H1 (cell line): ENCODE measurements at regions not wholly inside any gene's neighbourhood (a gene's known extent, or its start where the extent isn't known, plus 50 kb on each side); places are given as distances from the start of the nearest gene placed in this dataset.

Source experiments
- CTCF ChIA-PET: fragments of 300-600 bp; sonication (Branson Sonifier 250); formaldehyde crosslinking; loops from one replicate; lab custom pipeline; 2021; ENCODE audit not compliant: partially characterized antibody; lab: Charles Lee
- POLR2A ChIA-PET: fragments of 300-600 bp; sonication (Branson Sonifier 250); formaldehyde crosslinking; loops from one replicate; lab custom pipeline; 2021; ENCODE audit warnings: inconsistent platforms; ENCODE audit not compliant: partially characterized antibody; lab: Charles Lee
- DNase-seq, 2 experiments: peaks; one replicate each; pipeline versions ENCODE4 v3.0.0 to v3.0.0-alpha.2; 2010 to 2022; ENCODE audit warnings: low spot score in 2 of 2, low read depth in 1 of 2, mixed read lengths in 1 of 2
- FAIRE-seq: peaks from 2 replicates; lab custom pipeline; 2011; peaks lifted over from hg19 to GRCh38; lab: Jason Lieb, UNC
- H2AFZ ChIP-seq: 2 replicates; pipeline ENCODE4 v1.8.1; 2012; ENCODE audit warnings: low read length, inconsistent platforms
- H2AK5ac ChIP-seq: 2 replicates; pipeline ENCODE4 v1.6.1; 2013; ENCODE audit warnings: low read depth, low read length
- H2BK120ac ChIP-seq: replicated peaks from 2 replicates; pipeline ENCODE3; 2013; ENCODE audit warnings: low read depth, low read length, inconsistent platforms
- H2BK12ac ChIP-seq: 2 replicates; pipeline ENCODE4 v1.6.1; 2013; ENCODE audit warnings: low read depth, low read length
- H2BK15ac ChIP-seq: 2 replicates; pipeline ENCODE4 v1.6.1; 2013; ENCODE audit warnings: low read length
- H2BK20ac ChIP-seq: 2 replicates; pipeline ENCODE4 v1.6.1; 2013; ENCODE audit warnings: low read length
- H2BK5ac ChIP-seq: 2 replicates; pipeline ENCODE4 v1.6.1; 2013; ENCODE audit warnings: low read depth, low read length
- H3K14ac ChIP-seq: 2 replicates; pipeline ENCODE4 v1.6.1; 2013; ENCODE audit warnings: inconsistent platforms; ENCODE audit not compliant: insufficient read length
- H3K18ac ChIP-seq: 2 replicates; pipeline ENCODE4 v1.6.1; 2013; ENCODE audit warnings: low read length; ENCODE audit errors: extremely low read depth
- H3K23ac ChIP-seq: 2 replicates; pipeline ENCODE4 v1.6.1; 2013; ENCODE audit warnings: inconsistent platforms; ENCODE audit not compliant: insufficient read length
- H3K23me2 ChIP-seq: 2 replicates; pipeline ENCODE4 v1.6.1; 2013; ENCODE audit warnings: low read depth, low read length
- H3K27ac ChIP-seq: 2 replicates; pipeline ENCODE4 v1.6.1; 2011; ENCODE audit warnings: low read depth, low read length, inconsistent platforms
- H3K27me3 ChIP-seq, 4 experiments: replicated peaks in 1 of 4; 1 replicate in 1 of 4; 2 replicates in 3 of 4; pipeline versions ENCODE4 v1.6.1 to v1.8.1; 2011 to 2013; ENCODE audit warnings: low read length in 3 of 4, mild to moderate bottlenecking in 3 of 4, inconsistent platforms in 2 of 4, mixed read lengths in 2 of 4, moderate library complexity in 1 of 4; ENCODE audit not compliant: control insufficient read depth in 3 of 4, insufficient read depth in 3 of 4; ENCODE audit errors: extremely low read depth in 1 of 4
- H3K36me3 ChIP-seq, 4 experiments: 2 replicates each; pipeline versions ENCODE4 v1.6.1 to v1.8.1; 2011 to 2013; ENCODE audit warnings: mild to moderate bottlenecking in 4 of 4, low read length in 3 of 4, moderate library complexity in 2 of 4, control low read depth in 1 of 4, inconsistent platforms in 1 of 4; ENCODE audit not compliant: insufficient read depth in 4 of 4, control insufficient read depth in 2 of 4
- H3K4ac ChIP-seq: replicated peaks from 2 replicates; pipeline ENCODE3; 2013; ENCODE audit warnings: low read length, low read depth, mixed read lengths, inconsistent platforms; ENCODE audit not compliant: insufficient read length
- H3K4me1 ChIP-seq, 4 experiments: replicated peaks in 1 of 4; 1 replicate in 1 of 4; 2 replicates in 3 of 4; pipeline versions ENCODE4 v1.6.1 to v1.8.1; 2011 to 2013; ENCODE audit warnings: low read length in 3 of 4, inconsistent platforms in 2 of 4, mixed read lengths in 1 of 4; ENCODE audit not compliant: insufficient read depth in 4 of 4, control insufficient read depth in 3 of 4
- H3K4me2 ChIP-seq, 2 experiments: 2 replicates each; pipeline versions ENCODE4 v1.6.1 to v1.8.1; 2011 to 2013; ENCODE audit warnings: low read depth in 2 of 2, low read length in 2 of 2, control low read depth in 1 of 2, inconsistent platforms in 1 of 2, mild to moderate bottlenecking in 1 of 2; ENCODE audit not compliant: insufficient read depth in 1 of 2
- H3K4me3 ChIP-seq, 4 experiments: fragments of 200-600, 300-600 bp in 1 of 4; sonication (generic), shearing (Covaris generic), sonication (Bioruptor Twin) in 1 of 4; 2 replicates each; pipeline versions ENCODE4 v1.5.1 to v1.8.1; 2011 to 2016; ENCODE audit warnings: low read length in 4 of 4, low read depth in 3 of 4, control low read depth in 2 of 4, inconsistent platforms in 2 of 4, mild to moderate bottlenecking in 2 of 4, mixed read lengths in 1 of 4, moderate library complexity in 1 of 4; ENCODE audit not compliant: insufficient read depth in 2 of 4; ENCODE audit errors: extremely low read depth in 1 of 4
- H3K56ac ChIP-seq: replicated peaks from 2 replicates; pipeline ENCODE3; 2013; ENCODE audit warnings: low read depth, mild to moderate bottlenecking, mixed read lengths, low read length, inconsistent platforms; ENCODE audit not compliant: insufficient read length
- H3K79me1 ChIP-seq: 2 replicates; pipeline ENCODE4 v1.6.1; 2013; ENCODE audit warnings: low read depth, low read length, control low read depth
- H3K79me2 ChIP-seq, 2 experiments: 2 replicates each; pipeline versions ENCODE4 v1.6.1 to v1.8.1; 2012 to 2013; ENCODE audit warnings: low read length in 2 of 2, mild to moderate bottlenecking in 2 of 2, inconsistent platforms in 1 of 2; ENCODE audit not compliant: insufficient read depth in 2 of 2, control insufficient read depth in 1 of 2
- H3K9ac ChIP-seq, 4 experiments: replicated peaks in 1 of 4; 1 replicate in 1 of 4; 2 replicates in 3 of 4; pipeline versions ENCODE4 v1.6.1 to v1.8.1; 2011 to 2013; ENCODE audit warnings: low read depth in 3 of 4, low read length in 3 of 4, control low read depth in 2 of 4, mild to moderate bottlenecking in 2 of 4, moderate library complexity in 2 of 4, inconsistent platforms in 1 of 4; ENCODE audit errors: extremely low read depth in 1 of 4
- H3K9me3 ChIP-seq, 2 experiments: 2 replicates each; pipeline versions ENCODE4 v1.6.1 to v1.8.1; 2012 to 2013; ENCODE audit warnings: mild to moderate bottlenecking in 2 of 2, moderate library complexity in 2 of 2, control low read depth in 1 of 2, inconsistent platforms in 1 of 2, low read depth in 1 of 2, low read length in 1 of 2, mixed read lengths in 1 of 2; ENCODE audit not compliant: insufficient read depth in 2 of 2
- H4K20me1 ChIP-seq, 2 experiments: replicated peaks in 1 of 2; 2 replicates each; pipeline versions ENCODE3 to v1.8.1; 2011 to 2013; ENCODE audit warnings: inconsistent platforms in 2 of 2, low read length in 2 of 2, mild to moderate bottlenecking in 1 of 2; ENCODE audit not compliant: insufficient read depth in 2 of 2, control insufficient read depth in 1 of 2
- H4K5ac ChIP-seq: 2 replicates; pipeline ENCODE4 v1.6.1; 2013; ENCODE audit warnings: low read length, low read depth, mixed read lengths, inconsistent platforms; ENCODE audit not compliant: insufficient read length
- H4K8ac ChIP-seq: 2 replicates; pipeline ENCODE4 v1.8.0; 2013; ENCODE audit warnings: mild to moderate bottlenecking, moderate library complexity, low read length, inconsistent platforms; ENCODE audit not compliant: insufficient read depth; ENCODE audit errors: extremely low read depth
- H4K91ac ChIP-seq: replicated peaks from 2 replicates; pipeline ENCODE3; 2013; ENCODE audit warnings: low read length, mixed read lengths, inconsistent platforms; ENCODE audit not compliant: insufficient read length
- BCL11A ChIP-seq, 2 experiments: IDR thresholded peaks; one replicate each; pipeline ENCODE4 v1.6.1; 2011; ENCODE audit warnings: low read depth in 2 of 2, low read length in 2 of 2, mild to moderate bottlenecking in 2 of 2
- CBX8 ChIP-seq: fragments of 300-800, 300-1000 bp; sonication (generic); IDR thresholded peaks from 2 replicates; pipeline ENCODE4 v1.7.1; 2016; ENCODE audit warnings: low read depth, low read length, borderline replicate concordance
- CTBP2 ChIP-seq: IDR thresholded peaks from 2 replicates; pipeline ENCODE4 v1.7.0; 2011; ENCODE audit warnings: borderline replicate concordance, mild to moderate bottlenecking, moderate library complexity, mixed read lengths, low read length; ENCODE audit not compliant: insufficient read depth, insufficient read length
- EGR1 ChIP-seq: IDR thresholded peaks from 2 replicates; pipeline ENCODE4 v1.6.1; 2011; ENCODE audit warnings: low read depth, low read length, borderline replicate concordance
- EP300 ChIP-seq, 2 experiments: IDR thresholded peaks; 1 replicate in 1 of 2; 2 replicates in 1 of 2; pipeline ENCODE4 v1.6.1; 2011 to 2012; ENCODE audit warnings: low read depth in 2 of 2, low read length in 2 of 2, mild to moderate bottlenecking in 2 of 2, borderline replicate concordance in 1 of 2, inconsistent platforms in 1 of 2, moderate library complexity in 1 of 2
- GABPA ChIP-seq: IDR thresholded peaks from 2 replicates; pipeline ENCODE4 v1.6.1; 2011; ENCODE audit warnings: mild to moderate bottlenecking, low read length, moderate library complexity, borderline replicate concordance; ENCODE audit not compliant: insufficient read depth
- KDM5A ChIP-seq: fragments of 200-600 bp; IDR thresholded peaks from 2 replicates; pipeline ENCODE4 v1.7.1; 2012; ENCODE audit warnings: mild to moderate bottlenecking, low read length, inconsistent platforms, mixed read lengths
- NRF1 ChIP-seq: IDR thresholded peaks from 2 replicates; pipeline ENCODE4 v1.6.1; 2011; ENCODE audit warnings: mild to moderate bottlenecking, low read depth, low read length, improper control_type of control experiment
- SP2 ChIP-seq: IDR thresholded peaks from 2 replicates; pipeline ENCODE4 v1.6.1; 2012; ENCODE audit warnings: mild to moderate bottlenecking, low read length, inconsistent platforms
- SRF ChIP-seq: IDR thresholded peaks from 2 replicates; pipeline ENCODE4 v1.6.1; 2011; ENCODE audit warnings: mild to moderate bottlenecking, low read depth, low read length, moderate library complexity
- WGBS, 2 experiments: shearing (Covaris generic) in 1 of 2; methylation state at CpG; one replicate each; pipeline versions ENCODE4 v1.1.6 to v1.1.7; 2013 to 2015; ENCODE audit warnings: low lambda C conversion rate in 2 of 2, mixed read lengths in 2 of 2, inconsistent platforms in 1 of 2, low coverage in 1 of 2, missing lambda C conversion rate in 1 of 2; ENCODE audit not compliant: insufficient replicate concordance in 2 of 2, insufficient coverage in 1 of 2, insufficient read length in 1 of 2; ENCODE audit errors: extremely low coverage in 1 of 2, missing lambda C conversion rate in 1 of 2; 5-methylcytosine and 5-hydroxymethylcytosine counted together
- TF ChIP-seq, protein P1 (sequence below): IDR thresholded peaks from 2 replicates; pipeline ENCODE4 v1.6.1; 2012; ENCODE audit warnings: low read length, inconsistent platforms
- TF ChIP-seq, protein P2 (sequence below): IDR thresholded peaks from 2 replicates; pipeline ENCODE4 v1.6.1; 2011; ENCODE audit warnings: low read length, improper control_type of control experiment

DNA sequence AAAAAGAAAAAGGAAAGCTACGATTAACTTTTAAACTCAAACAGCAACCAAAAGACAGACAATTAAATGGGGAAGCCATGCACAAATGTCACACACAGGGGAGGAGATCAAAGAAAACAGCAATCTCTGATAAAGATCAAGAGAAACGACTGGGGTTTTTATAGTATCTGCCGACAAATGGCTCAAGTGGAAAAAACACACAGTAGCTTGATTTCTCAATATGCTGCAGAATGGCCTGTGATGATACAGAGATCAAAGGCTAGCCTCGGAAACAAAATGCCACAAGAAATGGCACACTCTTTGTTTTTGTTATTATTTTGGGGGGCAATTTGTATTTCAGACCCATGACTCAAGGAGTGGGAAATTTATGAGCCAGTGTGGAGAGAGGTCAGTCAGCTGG, 126.1 kb downstream of the TEX36 start:
- H3K36me3 ChIP-seq: no peaks in the 10 kb centered on the region; a peak in 1 of 8 replicates
- no peak overlapping the region for H2BK120ac ChIP-seq
- no peak overlapping the region for H2BK20ac ChIP-seq
- no peak overlapping the region for H3K4ac ChIP-seq
- FAIRE-seq (no peak), DNase-seq (no peak)
- H3K14ac ChIP-seq: no peak overlapping the region
- no peak overlapping the region for H2AFZ ChIP-seq
- no peaks in the 10 kb centered on the region for H3K27me3 ChIP-seq
- H3K9me3 ChIP-seq: peaks cover 3 to 6% of the 10 kb centered on the region in 2 experiments; a peak in 1 of 4 replicates
- H3K4me1 ChIP-seq: no peaks in the 10 kb centered on the region
- CTCF ChIA-PET: interaction anchor here (1.3 kb wide), 1 partner anchor 214 kb away, joined by 3 read pairs; no protein-coding TSS in a partner anchor
- H4K91ac ChIP-seq: no peak overlapping the region
- H3K18ac ChIP-seq: no peak overlapping the region
- POLR2A ChIA-PET: no interaction called here
- no peak overlapping the region for H4K5ac ChIP-seq
- no peak overlapping the region for H3K9ac ChIP-seq
- no peak overlapping the region for H3K23ac ChIP-seq
- H2BK15ac ChIP-seq: no peak overlapping the region
- H3K4me3 ChIP-seq: no peak overlapping the region
- H3K79me2 ChIP-seq: no peaks in the 10 kb centered on the region
- no peak overlapping the region for H3K27ac ChIP-seq
- H3K4me2 ChIP-seq: no peak overlapping the region
- no peak overlapping the region for H2BK5ac ChIP-seq
- no peaks in the 10 kb centered on the region for H3K23me2 ChIP-seq
- no peaks in the 10 kb centered on the region for H3K79me1 ChIP-seq
- no peaks in the 10 kb centered on the region for H4K20me1 ChIP-seq
- no peak overlapping the region for H2AK5ac ChIP-seq
- 83% methylated on average over 4 of the region's 4 CpGs; no CpG with 5 or more reads in 1 of the 2 experiments for WGBS, 2 experiments
- no peak overlapping the region for H3K56ac ChIP-seq
- H2BK12ac ChIP-seq: no peak overlapping the region
- no peak overlapping the region for H4K8ac ChIP-seq
- TF ChIP-seq SRF: no peak
- TF ChIP-seq BCL11A (IDR thresholded peaks at IDR 0.05; ENCODE audit: low read depth in 2 of 2, low read length in 2 of 2): no peak
- TF ChIP-seq CTBP2: no peak
- TF ChIP-seq CBX8: no peak
- TF ChIP-seq KDM5A: no peak
- TF ChIP-seq GABPA: no peak
- no peak for TF ChIP-seq SP2
- TF ChIP-seq EP300 (IDR thresholded peaks at IDR 0.05; ENCODE audit: borderline replicate concordance in 1 of 2, low read depth in 2 of 2, low read length in 2 of 2): no peak
- no peak for TF ChIP-seq EGR1
- no peak for TF ChIP-seq NRF1
- TF ChIP-seq, protein P1, sequence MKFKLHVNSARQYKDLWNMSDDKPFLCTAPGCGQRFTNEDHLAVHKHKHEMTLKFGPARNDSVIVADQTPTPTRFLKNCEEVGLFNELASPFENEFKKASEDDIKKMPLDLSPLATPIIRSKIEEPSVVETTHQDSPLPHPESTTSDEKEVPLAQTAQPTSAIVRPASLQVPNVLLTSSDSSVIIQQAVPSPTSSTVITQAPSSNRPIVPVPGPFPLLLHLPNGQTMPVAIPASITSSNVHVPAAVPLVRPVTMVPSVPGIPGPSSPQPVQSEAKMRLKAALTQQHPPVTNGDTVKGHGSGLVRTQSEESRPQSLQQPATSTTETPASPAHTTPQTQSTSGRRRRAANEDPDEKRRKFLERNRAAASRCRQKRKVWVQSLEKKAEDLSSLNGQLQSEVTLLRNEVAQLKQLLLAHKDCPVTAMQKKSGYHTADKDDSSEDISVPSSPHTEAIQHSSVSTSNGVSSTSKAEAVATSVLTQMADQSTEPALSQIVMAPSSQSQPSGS: no peak
- TF ChIP-seq, protein P2, sequence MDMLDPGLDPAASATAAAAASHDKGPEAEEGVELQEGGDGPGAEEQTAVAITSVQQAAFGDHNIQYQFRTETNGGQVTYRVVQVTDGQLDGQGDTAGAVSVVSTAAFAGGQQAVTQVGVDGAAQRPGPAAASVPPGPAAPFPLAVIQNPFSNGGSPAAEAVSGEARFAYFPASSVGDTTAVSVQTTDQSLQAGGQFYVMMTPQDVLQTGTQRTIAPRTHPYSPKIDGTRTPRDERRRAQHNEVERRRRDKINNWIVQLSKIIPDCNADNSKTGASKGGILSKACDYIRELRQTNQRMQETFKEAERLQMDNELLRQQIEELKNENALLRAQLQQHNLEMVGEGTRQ: no peak
